ENCODE measurements at regions not wholly inside any gene's neighbourhood (a gene's known extent, or its start where the extent isn't known, plus 50 kb on each side); places are given as distances from the start of the nearest gene placed in this dataset.

- DNase-seq, result no peak
Observed at GRCh38 chr6:18317850-18318249, 53.5 kb upstream of the DEK start.

GRCh38 chr6:18314317-18314997, 50.1 kb upstream of the DEK start:
- DNase-seq, result no peak
- H3K27me3 ChIP-seq, result no peaks in the 10 kb centered on the region
- H3K4me3 ChIP-seq, result no peak overlapping the region
- H3K4me1 ChIP-seq, result no peaks in the 10 kb centered on the region
- no peak overlapping the region for H3K27ac ChIP-seq
- intact Hi-C loops (cut with DNase I; ENCODE audit: low total_unique reads), result no loop called here
- no peaks in the 10 kb centered on the region for H3K36me3 ChIP-seq
- TF ChIP-seq POLR2A (IDR thresholded peaks at IDR 0.05), result no peak
- TF ChIP-seq, protein P1, sequence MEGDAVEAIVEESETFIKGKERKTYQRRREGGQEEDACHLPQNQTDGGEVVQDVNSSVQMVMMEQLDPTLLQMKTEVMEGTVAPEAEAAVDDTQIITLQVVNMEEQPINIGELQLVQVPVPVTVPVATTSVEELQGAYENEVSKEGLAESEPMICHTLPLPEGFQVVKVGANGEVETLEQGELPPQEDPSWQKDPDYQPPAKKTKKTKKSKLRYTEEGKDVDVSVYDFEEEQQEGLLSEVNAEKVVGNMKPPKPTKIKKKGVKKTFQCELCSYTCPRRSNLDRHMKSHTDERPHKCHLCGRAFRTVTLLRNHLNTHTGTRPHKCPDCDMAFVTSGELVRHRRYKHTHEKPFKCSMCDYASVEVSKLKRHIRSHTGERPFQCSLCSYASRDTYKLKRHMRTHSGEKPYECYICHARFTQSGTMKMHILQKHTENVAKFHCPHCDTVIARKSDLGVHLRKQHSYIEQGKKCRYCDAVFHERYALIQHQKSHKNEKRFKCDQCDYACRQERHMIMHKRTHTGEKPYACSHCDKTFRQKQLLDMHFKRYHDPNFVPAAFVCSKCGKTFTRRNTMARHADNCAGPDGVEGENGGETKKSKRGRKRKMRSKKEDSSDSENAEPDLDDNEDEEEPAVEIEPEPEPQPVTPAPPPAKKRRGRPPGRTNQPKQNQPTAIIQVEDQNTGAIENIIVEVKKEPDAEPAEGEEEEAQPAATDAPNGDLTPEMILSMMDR (IDR thresholded peaks at IDR 0.05), result no peak
- H3K9me3 ChIP-seq, result no peaks in the 10 kb centered on the region

More at GRCh38 chr6:18317850-18318249, 53.5 kb upstream of the DEK start:
- no peaks in the 10 kb centered on the region for H3K4me1 ChIP-seq
- H3K9me3 ChIP-seq, result no peaks in the 10 kb centered on the region
- H3K27me3 ChIP-seq, result no peaks in the 10 kb centered on the region
- TF ChIP-seq, protein P1 (IDR thresholded peaks at IDR 0.05), result no peak
- TF ChIP-seq POLR2A (IDR thresholded peaks at IDR 0.05), result no peak
- no peaks in the 10 kb centered on the region for H3K36me3 ChIP-seq
- H3K4me3 ChIP-seq, result no peak overlapping the region
- intact Hi-C loops (cut with DNase I; ENCODE audit: low total_unique reads), result no loop called here
- no peak overlapping the region for H3K27ac ChIP-seq
